CMK (cell line): ENCODE measurements at regions not wholly inside any gene's neighbourhood (a gene's known extent, or its start where the extent isn't known, plus 50 kb on each side); places are given as distances from the start of the nearest gene placed in this dataset.
"Not testable (repeated sequence)": the region's sequence is repeated elsewhere in the genome, so short reads cannot be mapped to it uniquely, and the experiment has no call there.

Experiments used
- DNase-seq: peaks from one replicate; pipeline ENCODE4 v3.0.0-alpha.2; 2010; ENCODE audit warnings: low read depth

DNA sequence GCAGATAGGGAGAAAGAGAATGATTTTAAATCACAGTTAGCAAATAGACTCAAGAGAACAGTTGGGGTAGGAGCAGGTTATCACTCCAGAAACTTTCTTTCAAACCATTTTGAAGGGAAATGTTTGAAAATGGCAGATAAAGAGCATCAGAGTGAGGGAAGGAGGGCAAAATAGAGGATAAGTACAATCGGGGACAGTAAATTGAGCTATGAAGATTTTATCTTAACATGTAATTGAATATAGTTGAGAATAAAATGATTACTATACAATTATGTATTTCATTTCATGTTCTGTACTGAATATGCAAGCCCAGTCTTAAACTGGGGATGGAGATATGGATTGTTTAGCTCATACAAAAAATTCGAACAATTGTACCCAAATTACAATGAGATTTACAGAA is 54.0 kb downstream of the MAP10 start:
- no peak for DNase-seq

DNA sequence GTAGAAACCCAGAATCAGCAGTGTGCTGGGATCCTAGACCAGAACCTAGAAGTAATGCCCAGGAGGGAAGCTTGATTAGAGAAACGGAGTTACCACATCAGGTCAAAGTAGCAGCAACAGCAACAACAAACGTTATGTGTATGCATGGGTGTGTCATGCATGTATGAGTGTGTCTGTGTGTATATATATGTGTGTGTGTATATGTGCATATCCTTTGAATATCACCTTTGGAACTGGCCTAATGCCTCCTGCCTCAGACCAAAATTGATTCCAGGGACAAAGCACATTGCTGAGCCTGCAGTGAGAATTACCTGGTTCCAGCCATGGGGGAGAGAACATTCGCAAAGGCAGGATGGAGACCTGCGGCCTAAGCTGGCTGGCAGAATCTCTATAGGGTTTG is 55.9 kb downstream of the MAP10 start:
- DNase-seq, result no peak

DNA sequence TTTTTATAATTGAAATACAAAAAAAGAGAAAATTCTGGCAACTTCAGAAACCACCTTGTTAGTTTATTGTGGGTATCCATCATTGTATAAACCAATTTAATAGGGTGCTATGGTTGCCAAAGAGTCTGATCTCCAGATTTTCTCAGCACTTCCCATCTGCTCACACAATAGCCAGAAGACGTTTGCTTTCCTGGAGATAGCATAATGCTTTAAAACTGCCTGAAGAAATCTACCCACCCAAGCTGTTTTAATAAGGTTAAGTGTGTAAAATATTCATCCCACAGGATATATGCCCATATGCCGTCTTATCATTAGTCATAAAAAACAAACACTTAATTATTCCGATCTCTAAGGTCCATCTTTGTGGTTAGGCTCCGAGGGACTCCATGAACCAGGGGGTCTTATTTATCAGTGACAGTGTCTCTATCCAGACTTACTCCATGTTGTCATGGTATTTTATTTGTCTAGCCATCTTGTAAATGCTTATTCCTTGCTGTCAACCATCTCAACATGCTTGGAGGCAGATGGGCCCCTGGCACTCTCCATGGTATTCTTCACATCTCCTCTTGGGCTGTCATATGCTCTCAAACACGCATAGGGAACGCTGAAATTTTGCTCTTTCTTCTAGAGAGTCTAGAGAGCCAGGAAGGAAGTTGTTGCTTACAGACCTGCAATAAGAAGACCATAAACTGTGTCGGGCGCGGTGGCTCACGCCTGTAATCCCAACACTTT is 58.5 kb downstream of the MAP10 start:
- no peak for DNase-seq

DNA sequence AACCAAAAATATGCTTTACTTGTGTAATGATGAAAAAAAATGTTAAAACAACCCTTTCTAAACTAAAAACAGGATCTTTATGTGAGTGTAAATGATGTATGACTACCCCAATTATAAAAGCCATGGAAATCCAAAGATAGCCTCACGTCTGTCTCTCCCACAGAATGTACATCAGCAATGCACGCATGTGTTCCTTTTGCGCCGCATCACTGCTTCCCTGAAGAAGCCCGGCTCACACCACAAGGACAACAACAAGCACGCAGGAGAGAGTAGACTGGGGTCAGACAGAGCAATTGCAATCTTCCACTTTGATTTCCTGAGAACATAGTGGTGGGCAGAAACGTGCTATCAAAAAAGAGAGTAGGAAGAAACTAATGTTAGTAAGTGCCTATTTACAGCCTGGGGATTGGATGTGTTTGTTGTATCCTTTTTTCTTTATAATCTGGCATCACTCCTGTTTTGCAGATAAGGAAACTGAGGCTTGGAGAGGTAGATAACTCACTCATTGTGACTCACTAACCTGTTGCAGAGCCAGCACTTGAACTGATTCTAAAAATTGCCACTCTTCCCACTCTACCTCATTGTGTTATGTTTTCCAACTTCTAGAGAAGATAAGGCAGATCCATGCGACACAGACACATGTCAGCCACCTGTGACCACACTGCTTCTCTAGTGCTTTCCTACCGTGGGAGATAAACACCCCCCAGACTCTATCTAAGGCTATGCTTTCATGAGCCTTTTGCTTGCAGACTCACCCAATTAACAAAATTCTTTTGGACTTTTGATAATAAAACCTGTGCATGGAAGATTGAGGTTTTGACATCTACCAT is 60.1 kb downstream of the MAP10 start:
- DNase-seq, result no peak

DNA sequence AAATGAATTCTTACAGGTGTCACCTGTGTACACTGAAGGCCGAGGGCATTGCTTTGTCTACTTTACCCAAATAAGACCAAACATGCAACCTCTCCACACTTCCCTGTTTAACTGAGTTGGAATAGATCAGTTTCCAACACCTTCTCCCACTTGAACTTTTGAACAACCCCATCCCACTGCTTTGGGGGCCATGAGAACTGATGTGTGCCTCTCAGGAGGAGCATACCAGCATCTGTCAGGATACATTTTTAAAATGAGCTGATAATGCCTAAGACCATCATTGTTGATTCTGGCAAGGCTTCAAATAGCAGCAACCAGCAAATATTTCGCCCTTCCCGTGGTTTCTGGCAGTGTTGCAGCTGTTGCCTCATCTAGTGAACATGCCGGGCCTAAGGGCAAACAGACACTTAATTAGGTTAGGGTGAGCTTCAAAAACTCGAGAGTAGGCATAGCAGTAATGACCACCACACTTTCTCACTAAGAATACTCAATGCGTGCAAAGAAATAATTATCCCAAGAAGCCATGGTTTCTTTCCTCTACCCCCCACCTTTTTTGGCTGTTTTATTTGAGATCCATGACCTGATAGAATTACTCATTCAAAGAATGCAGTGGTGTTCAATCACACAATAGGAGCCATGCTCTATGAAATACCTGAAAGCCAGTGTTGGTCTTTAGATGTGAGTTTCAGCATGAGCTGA is 63.7 kb downstream of the MAP10 start:
- DNase-seq, result no peak

DNA sequence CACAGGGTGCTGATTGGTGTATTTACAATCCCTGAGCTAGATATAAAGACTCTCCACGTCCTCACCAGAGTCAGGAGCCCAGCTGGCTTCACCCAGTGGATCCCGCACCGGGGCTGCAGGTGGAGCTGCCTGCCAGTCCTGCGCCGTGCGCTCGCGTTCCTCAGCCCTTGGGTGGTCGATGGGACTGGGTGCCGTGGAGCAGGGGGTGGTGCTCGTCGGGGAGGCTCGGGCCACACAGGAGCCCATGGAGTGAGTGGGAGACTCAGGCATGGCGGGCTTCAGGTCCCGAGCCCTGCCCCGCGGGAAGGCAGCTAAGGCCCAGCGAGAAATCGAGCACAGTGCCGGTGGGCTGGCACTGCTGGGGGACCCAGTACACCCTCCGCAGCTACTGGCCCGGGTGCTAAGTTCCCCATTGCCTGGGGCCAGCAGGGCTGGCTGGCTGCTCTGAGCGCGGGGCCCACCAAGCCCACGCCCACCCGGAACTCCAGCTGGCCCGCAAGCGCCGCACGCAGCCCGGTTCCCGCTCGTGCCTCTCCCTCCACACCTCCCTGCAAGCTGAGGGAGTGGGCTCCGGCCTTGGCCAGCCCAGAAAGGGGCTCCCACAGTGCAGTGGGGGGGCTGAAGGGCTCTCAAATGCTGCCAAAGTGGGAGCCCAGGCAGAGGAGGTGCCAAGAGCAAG is 66.2 kb downstream of the MAP10 start:
- not testable (repeated sequence) for DNase-seq

DNA sequence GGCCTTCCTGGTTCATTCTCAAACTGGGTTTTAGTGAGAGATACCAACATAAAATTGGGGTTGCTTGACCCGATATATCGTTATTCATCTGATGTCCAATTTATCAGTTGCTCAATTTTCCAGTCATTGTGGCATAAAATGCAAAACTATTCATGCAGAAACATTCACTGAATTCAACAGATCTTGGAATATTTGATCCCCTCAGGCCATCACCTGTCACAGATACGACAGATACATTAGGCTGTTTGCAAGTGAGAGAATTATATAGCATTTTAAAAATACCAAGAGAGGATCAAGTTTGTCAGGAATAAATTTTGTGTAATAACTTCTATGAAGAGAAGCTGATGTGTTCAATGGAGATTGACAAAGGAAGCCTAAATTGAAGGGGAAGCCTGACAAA is 67.1 kb downstream of the MAP10 start:
- DNase-seq, result no peak

DNA sequence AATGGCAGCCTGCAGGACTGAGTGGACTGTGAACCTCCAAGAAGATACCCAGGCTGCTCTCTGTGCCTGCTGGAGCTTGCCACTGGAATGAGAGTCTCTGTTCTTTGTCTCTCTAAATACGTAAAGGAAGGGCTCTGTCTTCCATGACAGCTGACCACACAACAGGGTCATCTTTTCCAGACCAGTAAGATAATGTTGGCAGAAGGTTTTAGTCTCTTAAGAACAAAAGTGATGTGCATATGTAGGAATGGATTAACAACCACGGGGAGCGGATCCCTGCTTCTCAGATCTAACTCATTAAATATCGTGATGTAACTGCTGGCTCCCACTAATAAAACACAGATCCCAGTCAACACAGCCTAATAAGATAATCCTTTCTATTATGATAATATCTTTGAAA is 67.5 kb downstream of the MAP10 start:
- no peak for DNase-seq

DNA sequence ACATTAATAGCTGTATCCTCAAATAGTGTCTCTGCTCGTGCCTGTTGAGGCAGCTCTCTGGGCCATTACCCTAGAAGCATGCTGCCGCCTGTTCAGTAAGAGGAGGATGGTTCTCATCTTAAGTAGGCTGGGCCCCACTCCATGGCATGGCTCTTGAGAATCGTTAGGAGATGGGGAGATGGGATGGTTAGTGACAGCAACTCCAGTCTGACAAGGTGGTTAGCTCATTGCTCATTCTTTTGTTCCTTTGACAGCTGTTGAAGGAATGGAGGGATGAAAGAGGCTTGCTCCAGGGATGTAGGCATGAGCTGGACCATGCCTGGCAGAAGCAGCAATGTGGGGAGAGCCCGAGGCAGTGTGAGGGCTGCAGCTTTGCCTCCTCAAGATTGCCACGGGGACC is 68.2 kb downstream of the MAP10 start:
- DNase-seq, result no peak

DNA sequence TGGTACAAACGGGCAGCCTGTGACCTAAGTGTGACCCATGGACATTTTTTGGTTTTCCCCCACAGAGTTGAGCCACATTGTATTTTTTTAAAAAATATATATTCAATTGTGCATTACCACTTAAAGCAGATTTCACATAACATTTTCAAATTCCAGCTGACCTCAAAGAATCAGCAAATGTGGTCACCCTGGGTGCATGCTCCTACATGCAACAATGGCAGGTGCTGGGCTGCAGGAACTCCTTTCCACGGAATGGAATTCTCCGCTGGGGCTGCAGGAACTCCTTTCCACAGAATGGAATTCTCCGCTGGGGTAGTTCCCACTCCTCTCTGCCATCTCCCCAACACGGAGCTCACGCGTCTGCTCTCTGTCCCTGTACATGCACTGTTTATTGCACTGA is 68.7 kb downstream of the MAP10 start:
- DNase-seq, result no peak

DNA sequence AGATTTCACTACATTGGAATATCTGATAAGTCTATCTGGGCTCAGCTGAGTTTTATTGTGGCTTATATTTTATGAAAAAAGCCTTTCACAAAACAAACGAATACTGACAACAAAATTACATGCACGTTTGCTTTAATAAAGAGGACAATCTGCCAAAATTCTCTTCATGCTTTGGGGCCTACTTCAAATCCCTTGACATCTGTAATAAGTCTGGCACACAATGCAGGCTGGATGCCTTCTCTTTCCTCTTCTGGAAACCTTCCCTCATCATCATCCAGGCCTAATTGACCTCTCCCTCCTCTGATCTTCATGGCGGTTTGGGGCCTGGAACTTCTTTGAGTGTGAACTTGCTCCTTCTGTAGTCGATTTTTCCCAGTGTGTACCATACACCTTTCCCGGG is 70.3 kb downstream of the MAP10 start:
- no peak for DNase-seq

DNA sequence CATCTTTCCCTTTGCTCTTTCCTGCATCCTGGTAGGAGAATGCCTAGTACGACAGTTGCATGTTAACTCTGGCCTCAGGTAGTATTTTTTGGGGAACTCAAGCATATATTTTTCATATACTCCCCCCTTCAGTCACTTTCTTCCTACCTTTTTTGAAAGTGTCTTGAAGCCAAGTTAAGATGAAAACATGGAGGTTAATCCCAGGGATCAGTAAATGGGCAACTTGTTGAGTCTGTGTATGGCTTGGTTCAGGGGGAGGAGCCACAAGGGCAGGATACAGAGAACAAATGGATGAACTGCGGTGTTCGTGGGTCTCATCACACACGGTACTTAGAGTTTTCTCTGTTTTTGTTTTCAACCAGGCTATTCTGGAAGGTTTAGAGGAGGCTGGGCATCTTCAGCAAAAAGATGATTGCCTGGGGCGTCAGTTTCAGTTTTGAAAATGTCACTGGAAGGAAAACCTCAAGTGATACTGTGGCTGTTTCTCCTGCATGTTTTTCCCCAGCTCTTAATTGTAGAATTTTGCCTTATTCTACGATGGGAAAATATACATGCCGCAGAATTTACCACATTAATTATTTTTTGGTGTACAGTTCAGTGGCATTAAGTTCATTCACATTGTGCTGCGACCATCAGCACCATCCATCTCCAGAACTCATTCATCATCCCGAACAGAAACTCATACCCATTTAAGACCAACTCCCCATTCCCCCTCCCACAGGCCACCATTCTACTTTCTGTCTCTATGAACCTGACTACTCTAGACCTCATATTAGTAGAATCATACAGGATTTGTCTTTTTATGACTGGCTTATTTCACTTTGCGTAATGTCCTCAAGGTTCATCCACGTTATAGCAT is 71.5 kb downstream of the MAP10 start:
- no peak for DNase-seq

DNA sequence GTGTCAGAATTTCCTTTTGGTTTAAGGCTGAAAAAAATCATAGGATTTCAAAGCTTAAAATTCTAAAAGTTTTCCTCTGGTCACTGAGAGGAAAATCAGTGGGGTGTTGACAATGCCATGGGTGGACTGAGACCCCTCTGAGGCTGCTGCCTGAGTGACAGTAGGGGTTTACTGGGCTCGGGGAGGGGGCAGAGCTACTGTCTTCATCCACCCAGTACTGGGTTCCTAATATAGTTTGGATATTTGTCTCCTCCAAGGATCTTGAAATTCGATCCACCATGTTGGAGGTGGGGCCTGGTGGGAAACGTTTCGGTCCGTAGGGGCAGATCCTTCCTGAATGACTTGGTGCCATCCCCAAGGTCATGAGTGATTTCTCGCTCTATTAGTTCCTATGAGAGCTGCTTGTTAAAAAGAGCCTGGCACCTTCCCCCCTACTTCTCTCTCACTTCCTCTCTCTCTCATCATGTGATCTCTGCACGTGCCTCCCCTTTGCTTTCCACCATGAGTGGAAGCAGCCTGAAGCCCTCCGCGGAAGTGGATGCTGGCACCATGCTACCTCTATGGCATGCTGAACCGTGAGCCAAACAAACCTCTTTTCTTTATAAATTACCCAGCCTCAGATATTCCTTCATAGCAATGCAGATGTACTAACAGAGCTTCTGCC is 72.3 kb downstream of the MAP10 start:
- no peak for DNase-seq

DNA sequence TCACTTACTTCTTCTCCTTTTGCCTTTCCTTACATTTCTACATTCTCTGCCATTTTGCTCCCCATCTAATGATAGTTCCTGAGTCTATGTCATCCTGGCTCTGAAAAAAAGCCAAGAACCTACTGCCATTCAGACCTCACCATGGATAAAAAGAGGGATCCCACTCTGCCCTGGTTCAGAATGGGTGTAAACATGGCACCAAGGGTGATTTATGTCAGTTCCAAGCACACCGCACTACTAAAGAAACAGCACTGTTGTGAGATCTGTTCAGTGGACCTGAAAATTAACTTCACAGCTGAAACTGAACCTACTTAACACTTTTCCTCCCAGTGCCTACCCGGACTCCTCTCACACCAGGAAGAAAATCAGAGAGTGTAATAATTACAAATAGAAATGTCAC is 72.3 kb upstream of the NTPCR start:
- no peak for DNase-seq

DNA sequence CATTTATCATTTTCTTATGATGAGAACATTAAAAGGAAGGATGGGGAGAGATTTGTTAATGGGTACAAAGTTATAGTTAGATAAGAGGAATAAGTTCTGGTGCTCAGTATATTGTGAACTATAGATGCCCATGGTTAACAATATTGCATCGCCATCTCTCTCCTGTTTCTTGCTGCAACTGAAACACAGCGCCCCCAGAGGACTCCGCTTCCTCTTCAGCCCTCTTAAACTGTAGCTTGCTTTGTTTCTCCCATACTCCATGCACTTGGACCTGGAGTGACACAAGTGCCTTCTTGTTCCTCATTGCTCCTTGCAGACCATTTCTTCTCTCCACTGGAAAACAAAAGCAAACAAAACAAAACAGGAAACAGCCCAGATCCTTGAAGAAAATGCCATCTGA is 70.1 kb upstream of the NTPCR start:
- peak; percentile 12 for DNase-seq

DNA sequence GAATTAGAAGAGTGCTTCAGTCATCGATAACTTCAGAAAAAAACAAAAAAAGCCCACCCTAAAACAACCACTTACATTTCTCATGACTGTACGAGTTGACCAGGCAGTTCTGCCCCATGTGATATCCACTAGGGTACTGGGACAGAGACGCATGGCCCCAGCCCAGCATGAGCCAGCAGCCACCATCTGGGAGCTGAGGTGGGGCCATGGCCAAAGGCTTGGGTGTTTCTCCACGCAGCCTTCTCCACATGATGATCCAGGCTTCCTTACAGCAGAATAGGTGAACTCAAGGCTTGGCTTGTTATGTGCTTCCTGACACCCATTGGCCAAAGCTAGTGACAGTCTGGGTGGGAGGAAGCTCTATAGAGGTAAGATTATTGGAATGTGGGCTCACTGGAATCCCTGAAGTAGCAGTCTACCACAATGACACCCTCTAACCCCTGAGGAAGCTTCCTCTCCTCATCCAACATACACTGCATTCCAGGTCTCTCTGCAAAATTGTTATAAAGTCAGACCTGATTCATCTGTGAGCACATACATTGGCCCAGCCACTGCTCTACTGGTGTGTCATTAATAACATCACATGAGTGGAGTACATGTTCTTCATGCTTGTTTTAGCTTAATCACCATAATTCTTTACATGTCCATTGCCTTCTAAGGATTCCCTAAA is 66.3 kb upstream of the NTPCR start:
- DNase-seq, result no peak

DNA sequence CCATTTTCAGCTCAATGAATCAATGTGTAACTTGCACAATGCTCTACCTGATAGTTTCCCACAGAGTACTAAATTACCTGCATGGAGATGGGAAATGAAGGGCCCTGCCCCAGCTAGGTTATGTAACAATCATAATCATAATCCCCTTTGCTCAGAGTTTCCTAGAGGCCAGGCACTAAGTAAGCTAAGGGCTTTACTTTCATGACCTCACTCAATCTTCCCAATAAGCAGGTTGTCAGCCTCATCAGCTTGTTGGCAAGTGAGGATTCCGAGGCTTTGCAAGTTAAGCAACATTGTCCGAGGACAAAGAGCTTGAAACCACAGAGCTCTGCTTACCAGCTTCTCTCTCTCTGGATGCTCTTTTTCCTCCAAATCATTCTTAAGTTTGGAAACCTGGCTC is 64.1 kb upstream of the NTPCR start:
- no peak for DNase-seq

DNA sequence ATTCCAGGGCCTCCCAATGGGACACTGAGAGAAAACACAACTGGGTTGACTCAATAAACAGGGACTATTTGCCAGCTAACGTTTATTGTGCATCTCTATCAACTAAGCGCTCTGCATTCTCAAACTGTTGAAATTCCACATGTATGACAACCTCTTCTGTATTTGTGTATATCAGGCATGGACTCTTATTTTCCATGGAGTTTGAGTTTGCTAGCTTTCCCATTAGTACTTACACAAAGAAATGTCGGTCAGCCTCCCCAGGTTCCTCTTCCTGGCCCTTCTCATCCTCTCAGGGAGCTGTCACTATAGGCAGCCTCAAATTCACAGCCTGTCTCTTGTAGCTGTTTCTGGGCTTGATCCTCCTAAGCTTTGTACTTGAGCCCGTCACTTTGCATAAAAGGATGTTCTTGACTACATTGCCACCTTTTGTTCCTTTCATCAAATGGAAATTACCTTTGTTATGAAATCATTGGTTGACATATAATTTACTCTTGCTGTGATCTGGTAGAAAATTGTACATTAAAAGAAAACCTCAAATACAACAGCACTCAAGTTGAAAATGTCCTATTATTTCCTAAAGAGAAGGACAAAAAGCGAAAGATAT is 60.0 kb upstream of the NTPCR start:
- no peak for DNase-seq

DNA sequence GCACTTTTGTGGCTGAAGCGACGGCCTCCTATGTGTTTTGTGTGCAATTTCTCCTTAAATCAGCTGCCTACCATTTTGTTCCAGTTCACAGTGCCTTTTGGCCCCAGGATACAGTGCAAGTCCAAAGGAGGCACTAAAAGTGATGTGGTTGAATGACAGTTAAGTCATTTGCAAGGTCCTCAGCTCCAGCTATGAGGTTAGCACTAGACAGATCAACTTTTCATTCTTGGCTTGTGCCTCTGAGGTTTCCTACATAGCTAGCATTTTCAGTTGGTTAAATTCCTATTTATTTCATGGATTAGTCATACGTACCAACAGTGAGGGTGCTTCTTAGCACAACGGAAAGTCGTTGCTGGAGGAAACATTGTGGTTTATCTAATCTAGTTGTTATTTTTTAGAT is 59.3 kb upstream of the NTPCR start:
- DNase-seq, result no peak
